Right lobe of liver (tissue), 6 donors: ENCODE measurements at regions not wholly inside any gene's neighbourhood (a gene's known extent, or its start where the extent isn't known, plus 50 kb on each side); places are given as distances from the start of the nearest gene placed in this dataset.

Experiments
- ATAC-seq, 4 donors: fragments of 200-7000 bp; cut with Tn5 transposase; one replicate each; pipeline ENCODE4 v1.9.1; 2020; ENCODE audit warnings: mild to moderate bottlenecking in 4 of 4, moderate library complexity in 4 of 4
- DNase-seq, 3 donors: peaks; one replicate each; pipeline ENCODE4 v3.0.0-alpha.2; 2020
- H3K27ac ChIP-seq, 3 donors: fragments of 200-600 bp; one replicate each; pipeline ENCODE4 v1.8.0; 2022
- H3K27me3 ChIP-seq, 2 donors: fragments of 200-600 bp; one replicate each; pipeline ENCODE4 v1.8.0; 2022
- H3K36me3 ChIP-seq, 4 donors: fragments of 200-600 bp; sonication (generic) in 1 of 4; one replicate each; pipeline versions ENCODE4 v1.5.1 to v1.8.0; 2017 to 2022; ENCODE audit warnings: control low read depth in 1 of 4
- H3K4me1 ChIP-seq, 4 donors: fragments of 200-600 bp; sonication (generic) in 1 of 4; one replicate each; pipeline versions ENCODE4 v1.5.1 to v1.8.0; 2017 to 2022; ENCODE audit warnings: control low read depth in 1 of 4
- H3K4me3 ChIP-seq, 3 donors: fragments of 200-600 bp; one replicate each; pipeline ENCODE4 v1.8.0; 2022
- H3K9me3 ChIP-seq, 4 donors: fragments of 200-600 bp; sonication (generic) in 1 of 4; one replicate each; pipeline versions ENCODE4 v1.5.1 to v1.8.0; 2017 to 2022; ENCODE audit warnings: control low read depth in 1 of 4
- CTCF ChIP-seq, 4 donors: fragments of 200-600 bp in 3 of 4; fragments of 450-650 bp in 1 of 4; IDR thresholded peaks; one replicate each; pipeline versions ENCODE4 v1.5.1 to v1.8.0; 2016 to 2022; ENCODE audit warnings: antibody characterized with exemption in 4 of 4, mild to moderate bottlenecking in 2 of 4
- POLR2A ChIP-seq: fragments of 450-650 bp; IDR thresholded peaks from one replicate; pipeline ENCODE4 v1.6.1; 2017; ENCODE audit warnings: antibody characterized with exemption, mild to moderate bottlenecking
- WGBS: methylation state at CpG from one replicate; pipeline ENCODE4 v1.1.6; 2018; ENCODE audit warnings: low coverage, low lambda C conversion rate; ENCODE audit not compliant: insufficient coverage; ENCODE audit errors: missing lambda C conversion rate; 5-methylcytosine and 5-hydroxymethylcytosine counted together
- intact Hi-C, 2 donors: fragments of 100-400 bp; cut with DNase I; formaldehyde crosslinking; loops; one replicate each; pipeline versions ENCODE4 v1.11.2 to v1.14.1; 2022
- donor health status: DM: no; HTN: yes; CAD: no.
- donor health status: DM: no; HTN: no; CAD: no.
- donor health status: DM: no; HTN: no; CAD: no.
- donor health status: DM: no; HTN: yes; CAD: no.
- donor health status: DM: no; HTN: yes; CAD: no.

- WGBS, result 19% methylated on average over 1 of the region's 1 CpG
- no peaks in the 10 kb centered on the region for H3K27me3 ChIP-seq
- H3K36me3 ChIP-seq, result no peaks in the 10 kb centered on the region
- no peaks in the 10 kb centered on the region for H3K9me3 ChIP-seq
- H3K4me3 ChIP-seq, result no peak overlapping the region
- DNase-seq, result no peak
- intact Hi-C loops, result no loop called here
- no peaks in the 10 kb centered on the region for H3K4me1 ChIP-seq
- H3K27ac ChIP-seq, result no peak overlapping the region
- TF ChIP-seq POLR2A (no peak), CTCF (IDR thresholded peaks at IDR 0.05) (no peak)
- no peak for ATAC-seq
These were observed 197.2 kb upstream of the RBMS3 start for GRCh38 chr3:29083676-29084075.

GRCh38 chr3:29088579-29088978 is 192.3 kb upstream of the RBMS3 start:
- no peaks in the 10 kb centered on the region for H3K9me3 ChIP-seq
- ATAC-seq (no peak), DNase-seq (no peak)
- TF ChIP-seq POLR2A, result no peak
- no peak for TF ChIP-seq CTCF (IDR thresholded peaks at IDR 0.05)
- H3K27ac ChIP-seq, result no peak overlapping the region
- no peaks in the 10 kb centered on the region for H3K36me3 ChIP-seq
- no peaks in the 10 kb centered on the region for H3K27me3 ChIP-seq
- H3K4me3 ChIP-seq, result no peak overlapping the region
- H3K4me1 ChIP-seq, result no peaks in the 10 kb centered on the region
- WGBS, result 73% methylated on average over 3 of the region's 3 CpGs
- intact Hi-C loops, result no loop called here

GRCh38 chr3:29090912-29091597 is 189.8 kb upstream of the RBMS3 start:
- ATAC-seq, result no peak
- no peaks in the 10 kb centered on the region for H3K36me3 ChIP-seq
- H3K27me3 ChIP-seq, result no peaks in the 10 kb centered on the region
- intact Hi-C loops, result no loop called here
- H3K4me3 ChIP-seq, result no peak overlapping the region
- TF ChIP-seq CTCF (IDR thresholded peaks at IDR 0.05) (no peak), POLR2A (no peak)
- WGBS, result 57% methylated on average over 4 of the region's 4 CpGs
- H3K9me3 ChIP-seq, result no peaks in the 10 kb centered on the region
- no peaks in the 10 kb centered on the region for H3K4me1 ChIP-seq
- no peak overlapping the region for H3K27ac ChIP-seq
- DNase-seq, result no peak

GRCh38 chr3:29091599-29092189 is 189.2 kb upstream of the RBMS3 start:
- H3K27me3 ChIP-seq, result no peaks in the 10 kb centered on the region
- no peak overlapping the region for H3K27ac ChIP-seq
- intact Hi-C loops, result no loop called here
- no peaks in the 10 kb centered on the region for H3K9me3 ChIP-seq
- H3K36me3 ChIP-seq, result no peaks in the 10 kb centered on the region
- H3K4me3 ChIP-seq, result no peak overlapping the region
- WGBS, result 44% methylated on average over 2 of the region's 2 CpGs
- no peaks in the 10 kb centered on the region for H3K4me1 ChIP-seq
- no peak for DNase-seq
- no peak for ATAC-seq
- TF ChIP-seq POLR2A (no peak), CTCF (IDR thresholded peaks at IDR 0.05) (no peak)
